ENCODE measurements at regions not wholly inside any gene's neighbourhood (a gene's known extent, or its start where the extent isn't known, plus 50 kb on each side); places are given as distances from the start of the nearest gene placed in this dataset.
"Not testable (repeated sequence)": the region's sequence is repeated elsewhere in the genome, so short reads cannot be mapped to it uniquely, and the experiment has no call there.

DNA sequence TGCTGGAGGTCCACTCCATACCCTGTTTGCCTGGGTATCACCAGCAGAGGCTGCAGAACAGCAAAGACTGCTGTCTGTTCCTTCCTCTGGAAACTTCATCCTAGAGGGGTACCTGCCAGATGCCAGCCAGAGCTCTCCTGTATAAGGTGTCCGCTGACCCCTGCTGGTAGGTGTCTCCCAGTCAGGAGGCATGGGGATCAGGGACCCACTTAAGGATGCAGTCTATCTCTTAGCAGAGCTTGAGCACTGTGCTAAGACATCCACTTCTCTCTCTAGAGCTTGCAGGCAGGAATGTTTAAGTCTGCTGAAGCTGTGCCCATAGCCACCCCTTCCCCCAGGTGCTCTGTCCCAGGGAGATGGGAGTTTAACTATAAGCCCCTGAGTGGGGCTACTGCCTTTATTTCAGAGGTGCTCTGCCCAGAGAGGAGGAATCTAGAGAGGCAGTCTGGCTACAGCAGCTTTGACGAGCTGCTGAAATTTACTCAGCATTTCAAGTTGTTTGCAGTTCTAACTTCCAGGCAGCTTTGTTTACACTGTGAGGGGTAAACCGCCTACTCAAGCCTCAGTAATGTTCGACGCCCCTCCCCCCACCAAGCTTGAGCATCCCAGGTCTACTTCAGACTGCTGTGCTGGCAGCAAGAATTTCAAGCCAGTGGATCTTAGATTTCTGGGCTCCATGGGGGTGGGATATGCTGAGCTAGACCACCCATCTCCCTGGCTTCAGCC, 74.5 kb upstream of the GORAB start:
- H3K27ac ChIP-seq; H3K4me3 ChIP-seq; ATAC-seq; H3K4me1 ChIP-seq; H3K36me3 ChIP-seq; H3K27me3 ChIP-seq; intact Hi-C loops (cut with DNase I): not testable (repeated sequence)
- DNase-seq = peak in 2 of 5 donors; percentile 35 to 37
- peaks cover 0 to 22% (median 0%) of the 10 kb centered on the region in 12 donors for H3K9me3 ChIP-seq
- WGBS, 4 donors = 72 to 89% (median 81%) methylated on average over 4 to 5 of the region's 5 CpGs
- TF ChIP-seq, protein P1, sequence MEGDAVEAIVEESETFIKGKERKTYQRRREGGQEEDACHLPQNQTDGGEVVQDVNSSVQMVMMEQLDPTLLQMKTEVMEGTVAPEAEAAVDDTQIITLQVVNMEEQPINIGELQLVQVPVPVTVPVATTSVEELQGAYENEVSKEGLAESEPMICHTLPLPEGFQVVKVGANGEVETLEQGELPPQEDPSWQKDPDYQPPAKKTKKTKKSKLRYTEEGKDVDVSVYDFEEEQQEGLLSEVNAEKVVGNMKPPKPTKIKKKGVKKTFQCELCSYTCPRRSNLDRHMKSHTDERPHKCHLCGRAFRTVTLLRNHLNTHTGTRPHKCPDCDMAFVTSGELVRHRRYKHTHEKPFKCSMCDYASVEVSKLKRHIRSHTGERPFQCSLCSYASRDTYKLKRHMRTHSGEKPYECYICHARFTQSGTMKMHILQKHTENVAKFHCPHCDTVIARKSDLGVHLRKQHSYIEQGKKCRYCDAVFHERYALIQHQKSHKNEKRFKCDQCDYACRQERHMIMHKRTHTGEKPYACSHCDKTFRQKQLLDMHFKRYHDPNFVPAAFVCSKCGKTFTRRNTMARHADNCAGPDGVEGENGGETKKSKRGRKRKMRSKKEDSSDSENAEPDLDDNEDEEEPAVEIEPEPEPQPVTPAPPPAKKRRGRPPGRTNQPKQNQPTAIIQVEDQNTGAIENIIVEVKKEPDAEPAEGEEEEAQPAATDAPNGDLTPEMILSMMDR (IDR thresholded peaks at IDR 0.05) = peak in 7 of 12 donors; percentile 5 to 25 (median 8)

DNA sequence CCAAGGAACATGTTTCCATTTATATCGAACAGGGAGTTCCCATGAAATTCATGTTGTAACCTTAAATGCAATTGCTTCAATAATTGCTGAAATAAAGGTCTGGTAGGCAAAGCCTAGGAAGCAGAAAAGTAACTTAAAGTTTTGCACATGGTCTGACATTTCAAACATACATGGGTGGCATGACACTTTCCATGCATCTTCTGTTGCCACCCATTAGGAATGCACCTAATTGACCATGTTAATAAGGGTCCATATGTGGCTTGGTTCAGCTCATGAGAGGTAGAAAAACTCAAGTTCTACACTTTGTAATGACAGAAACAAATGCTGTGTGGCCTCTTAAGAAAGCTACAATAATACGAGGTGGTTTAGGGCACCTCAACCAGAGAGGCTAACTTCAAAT, 72.0 kb upstream of the GORAB start:
- ATAC-seq (no peak), DNase-seq (no peak)
- intact Hi-C loops (cut with DNase I) = no loop called here
- Histone ChIP-seq H3K36me3 (no peaks in the 10 kb centered on the region), H3K27ac (no peak overlapping the region), H3K9me3 (peaks cover 0 to 11% (median 0%) of the 10 kb centered on the region in 12 donors), H3K4me3 (no peak overlapping the region), H3K4me1 (peaks cover 0 to 10% (median 0%) of the 10 kb centered on the region in 12 donors), H3K27me3 (no peaks in the 10 kb centered on the region)
- TF ChIP-seq POLR2A (IDR thresholded peaks at IDR 0.05) = no peak
- TF ChIP-seq, protein P1 (IDR thresholded peaks at IDR 0.05) = no peak
- WGBS, 4 donors = 35 to 47% (median 44%) methylated on average over 2 of the region's 2 CpGs

DNA sequence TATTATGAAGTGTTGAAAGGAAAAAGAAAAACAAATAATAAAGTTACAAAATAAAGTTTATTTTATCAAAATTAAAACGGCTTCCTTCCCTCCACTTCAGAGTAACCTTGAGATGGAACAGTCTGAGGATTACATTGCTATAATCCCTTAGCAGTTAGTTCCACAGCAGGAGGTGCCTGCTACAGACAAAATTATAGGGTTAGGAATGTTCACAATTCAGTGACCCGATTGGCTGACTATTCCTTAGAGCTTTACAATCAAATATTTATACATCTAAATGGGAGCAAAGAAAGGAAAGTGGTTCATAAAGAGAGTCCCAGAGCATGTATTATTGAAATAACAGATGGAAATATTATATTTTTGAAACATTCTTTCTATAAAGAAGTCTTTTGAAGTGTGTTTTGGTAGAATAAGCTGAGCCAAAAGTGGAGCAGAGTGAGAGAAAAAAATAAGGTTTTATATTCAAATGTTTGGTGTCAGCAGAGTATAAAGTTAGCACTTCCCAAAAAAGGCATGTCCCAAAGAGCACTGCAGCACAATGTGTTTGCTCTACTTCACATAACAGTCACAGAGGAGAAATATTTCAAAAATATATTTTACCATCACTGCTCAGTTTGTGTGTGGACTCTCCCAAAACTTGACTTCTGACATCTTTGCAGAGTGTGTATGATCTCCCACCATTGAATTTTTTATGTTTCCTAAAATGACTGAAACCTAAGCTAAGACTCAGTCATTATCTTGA, 71.4 kb upstream of the GORAB start:
- TF ChIP-seq, protein P1 (IDR thresholded peaks at IDR 0.05) = no peak
- TF ChIP-seq POLR2A (IDR thresholded peaks at IDR 0.05) = no peak
- DNase-seq = no peak
- Histone ChIP-seq H3K4me3 (no peak overlapping the region), H3K9me3 (peaks cover 0 to 10% (median 0%) of the 10 kb centered on the region in 12 donors), H3K36me3 (no peaks in the 10 kb centered on the region), H3K4me1 (peaks cover 0 to 10% (median 0%) of the 10 kb centered on the region in 12 donors), H3K27ac (no peak overlapping the region), H3K27me3 (no peaks in the 10 kb centered on the region)
- no peak for ATAC-seq
- 48 to 65% (median 58%) methylated on average over 2 of the region's 2 CpGs for WGBS, 4 donors
- intact Hi-C loops (cut with DNase I) = no loop called here

DNA sequence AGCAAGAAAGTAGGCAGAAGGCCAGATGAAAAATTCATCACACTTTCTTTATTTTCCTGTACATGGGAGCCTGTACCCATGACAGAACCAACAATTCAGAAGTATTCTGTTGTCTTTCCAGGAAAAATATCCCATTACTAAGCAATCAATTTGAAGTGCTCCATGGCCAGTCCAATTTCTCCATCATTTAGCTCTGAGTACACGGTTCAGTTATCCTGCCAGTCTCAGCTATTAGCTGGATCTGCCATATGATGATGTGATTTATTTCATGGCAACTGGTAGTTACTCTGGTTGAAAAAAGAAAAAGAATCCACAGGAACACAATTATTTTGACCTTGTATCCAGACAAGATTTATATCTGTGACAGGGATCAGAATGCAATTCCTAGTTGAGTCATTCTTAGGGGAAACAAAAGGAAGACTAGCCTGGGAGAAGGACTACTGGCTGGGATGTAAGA, 70.6 kb upstream of the GORAB start:
- ATAC-seq = no peak
- no peak for TF ChIP-seq POLR2A (IDR thresholded peaks at IDR 0.05)
- TF ChIP-seq, protein P1 (IDR thresholded peaks at IDR 0.05) = no peak
- 86 to 97% (median 93%) methylated on average over 1 of the region's 1 CpG for WGBS, 4 donors

More for the DNA sequence above, 70.6 kb upstream of the GORAB start:
- H3K4me3 ChIP-seq = no peak overlapping the region
- peaks cover 0 to 10% (median 0%) of the 10 kb centered on the region in 12 donors for H3K4me1 ChIP-seq
- H3K9me3 ChIP-seq = peaks cover 0 to 10% (median 0%) of the 10 kb centered on the region in 12 donors
- H3K36me3 ChIP-seq = no peaks in the 10 kb centered on the region
- intact Hi-C loops (cut with DNase I) = no loop called here
- H3K27me3 ChIP-seq = no peaks in the 10 kb centered on the region
- peak overlapping the region in 2 of 12 donors; percentile 31 to 34 for H3K27ac ChIP-seq
- DNase-seq = no peak

Data from heart left ventricle (tissue), 16 donors.